AG04450 (cell line): ENCODE measurements at regions not wholly inside any gene's neighbourhood (a gene's known extent, or its start where the extent isn't known, plus 50 kb on each side); places are given as distances from the start of the nearest gene placed in this dataset. TPM values are rescaled to one million over a fixed set of nuclear protein-coding genes. Genes with fewer than 3 reads are reported as not detected.
"Not testable (repeated sequence)": the region's sequence is repeated elsewhere in the genome, so short reads cannot be mapped to it uniquely, and the experiment has no call there.

Experiments
- CTCF ChIA-PET: fragments of 300-600, 350-600 bp; formaldehyde crosslinking; extraction: SDS; loops from one replicate; lab custom pipeline; 2022; ENCODE audit warnings: antibody characterized with exemption, inconsistent platforms; lab: Charles Lee
- POLR2A ChIA-PET: fragments of 350-600 bp; formaldehyde crosslinking; extraction: SDS; loops from one replicate; lab custom pipeline; 2021; ENCODE audit warnings: antibody characterized with exemption, inconsistent platforms; lab: Yijun Ruan, JAX
- DNase-seq: peaks from one replicate; pipeline ENCODE4 v3.0.0-alpha.2; 2011; ENCODE audit warnings: low read depth, low spot score
- H3K27ac ChIP-seq: one replicate; pipeline ENCODE4 v1.5.1; 2012; ENCODE audit warnings: low read depth, low read length, control low read depth
- H3K27me3 ChIP-seq: one replicate; pipeline ENCODE4 v1.6.0; 2012; ENCODE audit warnings: low read length; ENCODE audit not compliant: control insufficient read depth, insufficient read depth
- H3K4me3 ChIP-seq: 2 replicates; pipeline ENCODE4 v1.5.1; 2011; ENCODE audit warnings: mild to moderate bottlenecking, low read depth, low read length, control low read depth
- H3K9me3 ChIP-seq: 2 replicates; pipeline ENCODE4 v1.5.1; 2012; ENCODE audit warnings: low read length; ENCODE audit not compliant: control insufficient read depth, insufficient read depth
- small RNA-seq: library from RNA; depleted of rRNA; stranded (forward); fragments of <200 nt; gene quantifications from one replicate; pipeline ENCODE3, GENCODE V24; 2012; ENCODE audit warnings: low read depth; ENCODE audit not compliant: insufficient read length
- TF ChIP-seq, protein P1 (sequence below): IDR thresholded peaks from 2 replicates; pipeline ENCODE4 v1.5.1; 2011; ENCODE audit warnings: low read depth, low read length, control low read depth, inconsistent platforms

DNA sequence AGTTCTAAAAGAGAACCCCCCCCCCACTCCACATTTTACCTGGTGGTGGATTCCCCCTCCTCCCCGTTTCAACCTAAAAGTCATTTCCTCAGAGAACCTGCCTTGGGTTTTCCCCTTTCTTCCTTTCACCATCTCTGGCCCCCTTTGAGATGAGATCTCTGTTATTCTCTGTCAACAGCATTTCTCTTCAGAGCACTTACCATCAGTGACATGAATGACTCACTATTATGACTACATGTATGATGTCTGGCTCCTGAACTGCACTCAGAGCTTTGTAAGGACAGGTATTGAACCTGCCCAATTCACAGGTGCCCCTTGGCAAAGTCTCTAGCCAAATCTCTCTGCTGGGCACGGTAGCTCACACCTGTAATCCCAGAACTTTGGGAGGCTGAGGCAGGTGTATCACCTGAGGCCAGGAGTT is 61.4 kb upstream of the JARID2 start:
- Histone ChIP-seq H3K27me3 (no peaks in the 10 kb centered on the region), H3K9me3 (no peaks in the 10 kb centered on the region), H3K4me3 (no peak overlapping the region), H3K27ac (no peak overlapping the region)
- ChIA-PET POLR2A (no interaction called here), CTCF (interaction anchor here (0.6 kb wide), 1 partner anchor 1019 kb away, joined by 5 read pairs; no protein-coding TSS in a partner anchor)
- no peak for DNase-seq
- TF ChIP-seq, protein P1, sequence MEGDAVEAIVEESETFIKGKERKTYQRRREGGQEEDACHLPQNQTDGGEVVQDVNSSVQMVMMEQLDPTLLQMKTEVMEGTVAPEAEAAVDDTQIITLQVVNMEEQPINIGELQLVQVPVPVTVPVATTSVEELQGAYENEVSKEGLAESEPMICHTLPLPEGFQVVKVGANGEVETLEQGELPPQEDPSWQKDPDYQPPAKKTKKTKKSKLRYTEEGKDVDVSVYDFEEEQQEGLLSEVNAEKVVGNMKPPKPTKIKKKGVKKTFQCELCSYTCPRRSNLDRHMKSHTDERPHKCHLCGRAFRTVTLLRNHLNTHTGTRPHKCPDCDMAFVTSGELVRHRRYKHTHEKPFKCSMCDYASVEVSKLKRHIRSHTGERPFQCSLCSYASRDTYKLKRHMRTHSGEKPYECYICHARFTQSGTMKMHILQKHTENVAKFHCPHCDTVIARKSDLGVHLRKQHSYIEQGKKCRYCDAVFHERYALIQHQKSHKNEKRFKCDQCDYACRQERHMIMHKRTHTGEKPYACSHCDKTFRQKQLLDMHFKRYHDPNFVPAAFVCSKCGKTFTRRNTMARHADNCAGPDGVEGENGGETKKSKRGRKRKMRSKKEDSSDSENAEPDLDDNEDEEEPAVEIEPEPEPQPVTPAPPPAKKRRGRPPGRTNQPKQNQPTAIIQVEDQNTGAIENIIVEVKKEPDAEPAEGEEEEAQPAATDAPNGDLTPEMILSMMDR = no peak

DNA sequence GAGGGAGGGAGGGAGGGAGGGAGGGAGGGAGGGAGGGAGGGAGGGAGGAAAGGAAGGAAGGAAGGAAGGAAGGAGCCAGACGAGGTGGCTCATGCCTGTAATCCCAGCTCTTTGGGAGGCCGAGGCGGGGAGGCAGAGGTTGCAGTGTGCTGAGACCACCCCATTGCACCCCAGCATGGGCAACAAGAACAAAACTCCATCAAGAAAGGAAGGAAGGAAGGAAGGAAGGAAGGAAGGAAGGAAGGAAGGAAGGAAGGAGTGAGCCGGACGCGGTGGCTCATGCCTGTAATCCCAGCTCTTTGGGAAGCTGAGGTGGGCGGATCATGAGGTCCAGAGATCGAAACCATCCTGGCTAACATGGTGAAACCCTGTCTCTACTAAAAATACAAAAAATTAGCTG is 60.8 kb upstream of the JARID2 start:
- H3K27me3 ChIP-seq, H3K9me3 ChIP-seq, DNase-seq, CTCF ChIA-PET, H3K4me3 ChIP-seq, POLR2A ChIA-PET, H3K27ac ChIP-seq: not testable (repeated sequence)

DNA sequence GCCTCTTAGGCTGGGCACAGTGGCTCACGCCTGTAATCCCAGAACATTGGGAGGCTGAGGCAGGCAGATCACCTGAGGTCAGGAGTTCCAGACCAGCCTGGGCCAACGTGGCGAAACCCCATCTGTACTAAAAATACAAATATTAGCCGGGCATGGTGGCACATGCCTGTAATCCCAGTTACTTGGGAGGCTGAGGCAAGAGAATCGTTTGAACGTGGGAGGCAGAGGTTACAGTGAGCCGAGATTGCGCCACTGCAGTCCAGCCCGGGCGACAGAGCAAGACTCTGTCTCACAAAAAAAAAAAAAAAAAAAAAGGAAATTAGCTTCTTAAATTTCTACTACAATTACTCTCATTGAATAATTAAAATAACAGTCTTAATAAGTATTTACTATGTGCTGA is 52.4 kb upstream of the JARID2 start:
- DNase-seq, CTCF ChIA-PET, POLR2A ChIA-PET: not testable (repeated sequence)

DNA sequence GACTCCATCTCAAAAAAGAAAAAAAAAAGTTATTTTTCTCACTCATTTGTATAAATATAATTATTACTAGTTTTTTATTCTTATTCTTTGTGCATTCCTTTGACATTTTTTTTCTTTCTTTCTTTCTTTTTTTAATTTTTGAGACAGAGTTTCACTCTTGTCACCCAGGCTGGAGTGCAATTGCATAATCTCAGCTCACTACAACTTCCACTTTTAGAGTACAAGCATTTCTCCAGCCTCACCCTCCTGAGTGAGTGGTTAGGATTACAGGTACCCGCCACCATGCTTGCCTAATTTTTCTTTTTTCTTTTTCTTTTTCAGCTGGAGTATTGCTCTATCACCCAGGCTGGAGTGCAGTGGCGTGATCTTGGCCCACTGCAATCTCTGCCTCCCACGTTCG is 51.4 kb upstream of the JARID2 start:
- ChIA-PET CTCF (no interaction called here), POLR2A (no interaction called here)
- no peak overlapping the region for H3K4me3 ChIP-seq
- no peak for DNase-seq
- H3K9me3 ChIP-seq = no peaks in the 10 kb centered on the region
- H3K27ac ChIP-seq = no peak overlapping the region
- H3K27me3 ChIP-seq = peaks cover under 1% of the 10 kb centered on the region
- TF ChIP-seq, protein P1 = no peak

More for the DNA sequence above, 52.4 kb upstream of the JARID2 start:
- not testable (repeated sequence) for H3K27me3 ChIP-seq, H3K27ac ChIP-seq, H3K9me3 ChIP-seq, H3K4me3 ChIP-seq

Small RNAs in the stretch of these regions (small RNA-seq; reads per million reads assigned to genes)
- gene RN7SL332P = not detected
- not detected for gene RNU6-793P
